Endothelial cell of umbilical vein (primary cell): ENCODE measurements at regions not wholly inside any gene's neighbourhood (a gene's known extent, or its start where the extent isn't known, plus 50 kb on each side); places are given as distances from the start of the nearest gene placed in this dataset.

Experiments
- BruUV-seq: library from RNA; stranded (reverse); fragments of 400-500 nt; replicated peaks from 2 replicates; lab custom pipeline; 2021; lab: Mats Ljungman, UMichigan
- CTCF ChIA-PET: fragments of 300-600, 350-600 bp; sonication (Branson Sonifier 250); formaldehyde crosslinking; loops from one replicate; lab custom pipeline; 2021; ENCODE audit warnings: antibody characterized with exemption, inconsistent platforms; lab: Charles Lee
- POLR2A ChIA-PET: fragments of 300-600, 350-600 bp; sonication (Branson Sonifier 250); formaldehyde crosslinking; loops from one replicate; lab custom pipeline; 2021; ENCODE audit warnings: antibody characterized with exemption, inconsistent platforms; lab: Charles Lee
- DNase-seq: peaks from one replicate; pipeline ENCODE4 v3.0.0-alpha.2; 2011; ENCODE audit warnings: low read depth, low spot score
- FAIRE-seq: peaks from 2 replicates; lab custom pipeline; 2011; peaks lifted over from hg19 to GRCh38; lab: Jason Lieb, UNC
- H2AFZ ChIP-seq: 2 replicates; pipeline ENCODE4 v1.6.0; 2012; ENCODE audit warnings: low read depth, low read length, control low read depth, inconsistent platforms
- H3K27ac ChIP-seq: 2 replicates; pipeline ENCODE4 v1.5.1; 2011; ENCODE audit warnings: low read depth, mild to moderate bottlenecking, control low read depth, low read length, moderate library complexity; ENCODE audit not compliant: insufficient read depth
- H3K27me3 ChIP-seq, 2 experiments: 2 replicates each; pipeline versions ENCODE4 v1.6.0 to v1.6.1; 2011; ENCODE audit warnings: low read length in 2 of 2, mixed read lengths in 1 of 2; ENCODE audit not compliant: control insufficient read depth in 2 of 2, insufficient read depth in 2 of 2
- H3K36me3 ChIP-seq, 2 experiments: 2 replicates in 1 of 2; 3 replicates in 1 of 2; pipeline ENCODE4 v1.5.1; 2011; ENCODE audit warnings: low read length in 2 of 2, mild to moderate bottlenecking in 1 of 2, moderate library complexity in 1 of 2; ENCODE audit not compliant: control insufficient read depth in 2 of 2, insufficient read depth in 2 of 2; ENCODE audit errors: extremely low read depth in 1 of 2
- H3K4me1 ChIP-seq: 3 replicates; pipeline ENCODE4 v1.5.1; 2011; ENCODE audit warnings: mild to moderate bottlenecking, low read length; ENCODE audit not compliant: control insufficient read depth, insufficient read depth; ENCODE audit errors: extremely low read depth
- H3K4me2 ChIP-seq: 2 replicates; pipeline ENCODE4 v1.6.1; 2011; ENCODE audit warnings: low read length, control low read depth, mixed read lengths; ENCODE audit not compliant: insufficient read depth
- H3K4me3 ChIP-seq, 3 experiments: fragments of 200-600 bp in 1 of 3; sonication (generic), shearing (Covaris generic) in 1 of 3; replicated peaks in 1 of 3; 2 replicates each; pipeline ENCODE4 v1.5.1; 2011 to 2016; ENCODE audit warnings: control low read depth in 3 of 3, low read length in 3 of 3, mild to moderate bottlenecking in 2 of 3, inconsistent platforms in 1 of 3, low read depth in 1 of 3, moderate library complexity in 1 of 3; ENCODE audit not compliant: insufficient read depth in 1 of 3
- H3K79me2 ChIP-seq: 2 replicates; pipeline ENCODE4 v1.6.0; 2012; ENCODE audit warnings: low read length, inconsistent platforms; ENCODE audit not compliant: control insufficient read depth, insufficient read depth
- H3K9ac ChIP-seq: replicated peaks from 2 replicates; pipeline ENCODE3; 2011; ENCODE audit warnings: low read length, control low read depth; ENCODE audit not compliant: insufficient read depth; ENCODE audit errors: extremely low read depth
- H3K9me1 ChIP-seq: replicated peaks from 3 replicates; pipeline ENCODE4 v1.6.0; 2011; ENCODE audit warnings: mild to moderate bottlenecking, low read length; ENCODE audit not compliant: control insufficient read depth, insufficient read depth; ENCODE audit errors: extremely low read depth
- H3K9me3 ChIP-seq: replicated peaks from 2 replicates; pipeline ENCODE4 v1.5.1; 2012; ENCODE audit warnings: low read length, inconsistent platforms; ENCODE audit not compliant: control insufficient read depth, insufficient read depth
- H4K20me1 ChIP-seq: replicated peaks from 2 replicates; pipeline ENCODE3; 2011; ENCODE audit warnings: mild to moderate bottlenecking, low read length; ENCODE audit not compliant: control insufficient read depth, insufficient read depth; ENCODE audit errors: extremely low read depth
- CTCF ChIP-seq, 2 donors: IDR thresholded peaks; 1 replicate in 1 of 2; 2 replicates in 1 of 2; pipeline ENCODE4 v1.5.1; 2011; ENCODE audit warnings: low read length in 2 of 2, mild to moderate bottlenecking in 2 of 2, moderate library complexity in 2 of 2, control low read depth in 1 of 2, inconsistent platforms in 1 of 2, low read depth in 1 of 2; ENCODE audit not compliant: insufficient read depth in 1 of 2; ENCODE audit errors: extremely low read depth in 1 of 2
- EZH2 ChIP-seq: IDR thresholded peaks from 2 replicates; pipeline ENCODE4 v1.6.1; 2012; ENCODE audit warnings: borderline replicate concordance, low read depth, mild to moderate bottlenecking, moderate library complexity, low read length, inconsistent platforms; ENCODE audit not compliant: severe bottlenecking
- FOS ChIP-seq: IDR thresholded peaks from 2 replicates; pipeline ENCODE4 v1.6.1; 2011; ENCODE audit warnings: mild to moderate bottlenecking, low read length, moderate library complexity, borderline replicate concordance; ENCODE audit not compliant: insufficient read depth
- GATA2 ChIP-seq: IDR thresholded peaks from 2 replicates; pipeline ENCODE4 v1.7.0; 2011; ENCODE audit warnings: low read depth, mild to moderate bottlenecking, moderate library complexity, mixed read lengths, low read length; ENCODE audit not compliant: insufficient read length, insufficient read depth
- JUN ChIP-seq: IDR thresholded peaks from 2 replicates; pipeline ENCODE4 v1.6.1; 2011; ENCODE audit warnings: borderline replicate concordance, low read depth; ENCODE audit not compliant: insufficient read length, insufficient read depth
- MAX ChIP-seq: IDR thresholded peaks from 2 replicates; pipeline ENCODE4 v1.6.1; 2011; ENCODE audit not compliant: insufficient read depth, insufficient read length
- MYC ChIP-seq: IDR thresholded peaks from one replicate; pipeline ENCODE4 v1.6.1; 2011; ENCODE audit warnings: mild to moderate bottlenecking, low read depth, low read length
- POLR2A ChIP-seq: IDR thresholded peaks from 2 replicates; pipeline ENCODE4 v1.6.1; 2012; ENCODE audit warnings: low read depth, mild to moderate bottlenecking, control low read depth, low read length
- POLR2AphosphoS5 ChIP-seq: IDR thresholded peaks from 2 replicates; pipeline ENCODE4 v1.6.1; 2012; ENCODE audit warnings: low read depth, mild to moderate bottlenecking, control low read depth, low read length, moderate library complexity; ENCODE audit not compliant: insufficient read depth
- dilution Hi-C: fragments of 300-500 bp; cut with MboI; formaldehyde crosslinking; loops from one replicate; pipeline ENCODE4 v1.15.0; 2019; ENCODE audit warnings: low sequenced_read_pairs; ENCODE audit not compliant: extremely low pct_ligation_motif_present
- intact Hi-C: fragments of 100-400 bp; cut with micrococcal nuclease; formaldehyde crosslinking; loops from one replicate; pipeline ENCODE4 v1.10.0; 2022

GRCh38 chr11:70933981-70934583, 318.3 kb downstream of the SHANK2 start:
- Histone ChIP-seq H2AFZ (no peak overlapping the region), H3K79me2 (no peaks in the 10 kb centered on the region), H3K4me3 (no peak overlapping the region), H3K4me1 (no peaks in the 10 kb centered on the region), H3K36me3 (no peaks in the 10 kb centered on the region), H4K20me1 (no peaks in the 10 kb centered on the region), H3K27ac (no peak overlapping the region), H3K9me3 (peaks cover 14% of the 10 kb centered on the region), H3K27me3 (no peaks in the 10 kb centered on the region), H3K4me2 (no peak overlapping the region), H3K9ac (no peak overlapping the region), H3K9me1 (no peaks in the 10 kb centered on the region)
- POLR2A ChIA-PET, result no interaction called here
- TF ChIP-seq GATA2, result no peak
- TF ChIP-seq MYC, result no peak
- no peak for TF ChIP-seq POLR2A
- no peak for TF ChIP-seq POLR2AphosphoS5
- TF ChIP-seq MAX, result no peak
- TF ChIP-seq FOS, result no peak
- no peak for TF ChIP-seq JUN
- no peak for TF ChIP-seq EZH2
- TF ChIP-seq CTCF (IDR thresholded peaks at IDR 0.05; ENCODE audit: extremely low read depth in 1 of 2, insufficient read depth in 1 of 2, low read depth in 1 of 2, low read length in 2 of 2), result no peak
- CTCF ChIA-PET, result no interaction called here
- no TSS peak for BruUV-seq
- DNase-seq (no peak), FAIRE-seq (no peak)
- dilution Hi-C loops, result no loop called here
- intact Hi-C loops, result no loop called here
